Nephron (organoid): ENCODE measurements at regions not wholly inside any gene's neighbourhood (a gene's known extent, or its start where the extent isn't known, plus 50 kb on each side); places are given as distances from the start of the nearest gene placed in this dataset.
A peak's percentile ranks its signal among the peaks of the same experiment; 100 is the strongest.

Experiments used
- H3K27ac Mint-ChIP-seq, 3 experiments: 2 replicates each; pipeline ENCODE4 v1.8.0; 2020; ENCODE audit warnings: mixed read lengths in 3 of 3, mild to moderate bottlenecking in 2 of 3, moderate library complexity in 1 of 3
- H3K27me3 Mint-ChIP-seq: 2 replicates; pipeline ENCODE4 v1.8.0; 2021; ENCODE audit warnings: low read depth, mild to moderate bottlenecking, moderate library complexity, mixed read lengths
- H3K36me3 Mint-ChIP-seq: 2 replicates; pipeline ENCODE4 v1.8.0; 2020; ENCODE audit warnings: low read depth, mixed read lengths
- H3K4me1 Mint-ChIP-seq: 2 replicates; pipeline ENCODE4 v1.8.0; 2020; ENCODE audit warnings: mixed read lengths
- H3K4me3 Mint-ChIP-seq, 3 experiments: 2 replicates each; pipeline ENCODE4 v1.8.0; 2020; ENCODE audit warnings: mild to moderate bottlenecking in 3 of 3, mixed read lengths in 3 of 3, moderate library complexity in 2 of 3
- H3K9me3 Mint-ChIP-seq: 2 replicates; pipeline ENCODE4 v1.8.0; 2020; ENCODE audit warnings: mixed read lengths
- CTCF ChIP-seq, 3 experiments: fragments of 200-600 bp; sonication (generic); IDR thresholded peaks; one replicate each; pipeline ENCODE4 v1.5.0; 2021; ENCODE audit warnings: antibody characterized with exemption in 3 of 3; ENCODE audit not compliant: unreplicated experiment in 3 of 3

DNA sequence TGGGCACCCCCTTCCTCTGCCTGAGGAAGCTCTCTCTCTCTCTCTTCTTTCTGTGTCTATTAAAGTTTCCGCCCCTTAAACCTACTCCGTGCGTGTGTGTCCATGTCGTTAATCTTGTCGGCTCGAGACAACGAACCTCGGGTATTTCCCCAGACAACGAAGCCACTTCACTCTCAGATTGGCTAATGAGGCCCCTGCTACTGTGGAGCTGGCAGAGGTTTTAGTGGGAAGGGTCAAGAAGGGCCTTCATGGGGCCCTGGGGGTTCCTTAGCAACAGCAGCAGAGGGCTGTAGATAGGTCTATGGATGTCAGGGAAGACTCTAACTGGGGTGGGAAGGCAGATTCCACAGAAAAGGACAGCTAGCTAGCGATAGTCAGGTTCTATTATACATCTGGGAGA is 239.8 kb upstream of the RAB4A start:
- no peak for TF ChIP-seq CTCF (IDR thresholded peaks at IDR 0.05; ENCODE audit: unreplicated experiment in 3 of 3)
- Mint-ChIP-seq H3K36me3 (no peaks in the 10 kb centered on the region), H3K4me1 (peaks cover 72% of the 10 kb centered on the region), H3K27me3 (peaks cover 28% of the 10 kb centered on the region), H3K4me3 (peak overlapping the region in 2 of 3 experiments; percentile 38 to 53), H3K27ac (peak overlapping the region; percentile 90 to 93 (median 92)), H3K9me3 (no peaks in the 10 kb centered on the region)

DNA sequence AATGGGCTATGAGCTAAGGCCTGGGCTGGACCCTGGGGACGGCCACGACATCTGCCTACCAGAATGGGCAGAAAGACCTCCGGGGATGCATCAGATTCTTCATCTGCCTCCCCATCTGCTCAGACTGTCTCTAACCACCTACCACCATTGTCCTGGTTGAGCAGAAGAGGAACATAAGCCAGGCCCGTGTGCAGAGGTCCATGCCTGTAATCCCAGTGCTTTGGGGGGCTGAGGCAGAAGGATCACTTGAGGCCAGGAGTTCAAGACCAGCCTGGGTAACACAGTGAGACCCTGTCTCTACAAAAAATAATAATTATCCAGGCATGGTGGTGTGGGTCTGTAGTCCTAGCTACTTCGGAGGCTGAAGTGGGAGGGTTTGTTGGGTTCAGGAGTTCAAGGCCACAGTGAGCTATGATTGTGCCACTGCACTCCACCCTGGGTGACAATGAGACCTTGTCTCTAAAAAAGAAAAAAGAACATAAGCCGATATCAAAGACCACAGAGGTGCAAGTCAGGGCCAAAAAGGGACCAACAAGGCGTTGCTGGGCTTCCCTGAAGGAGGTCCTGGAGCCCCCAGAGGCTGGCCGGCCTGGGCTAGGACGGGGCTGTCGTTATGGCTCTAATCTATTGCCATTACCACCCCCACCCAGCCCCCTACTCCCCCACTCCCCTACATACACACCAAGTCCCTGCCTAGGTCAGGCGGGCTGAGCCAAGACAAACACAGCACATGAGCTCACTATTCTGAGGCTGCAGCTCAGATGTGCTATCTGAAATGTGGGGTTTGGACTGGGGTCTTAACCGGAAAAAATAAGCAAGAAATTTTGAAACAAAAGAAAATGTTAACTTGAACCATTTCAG is 239.2 kb upstream of the RAB4A start:
- Mint-ChIP-seq H3K27me3 (peaks cover 31% of the 10 kb centered on the region), H3K4me1 (peaks cover 67% of the 10 kb centered on the region)

GRCh38 chr1:229032375-229032774 is 238.5 kb upstream of the RAB4A start:
- Mint-ChIP-seq H3K36me3 (no peaks in the 10 kb centered on the region), H3K4me1 (peaks cover 63% of the 10 kb centered on the region), H3K4me3 (peak overlapping the region in 1 of 3 experiments; percentile 1), H3K27ac (peak overlapping the region; percentile 90 to 93 (median 92)), H3K9me3 (no peaks in the 10 kb centered on the region), H3K27me3 (peaks cover 28% of the 10 kb centered on the region)
- TF ChIP-seq CTCF (IDR thresholded peaks at IDR 0.05; ENCODE audit: unreplicated experiment in 3 of 3) = no peak

More for the DNA sequence above, 239.2 kb upstream of the RAB4A start:
- no peak overlapping the region for H3K4me3 Mint-ChIP-seq
- H3K27ac Mint-ChIP-seq = peak overlapping the region; percentile 90 to 93 (median 92)
- H3K9me3 Mint-ChIP-seq = no peaks in the 10 kb centered on the region
- no peak for TF ChIP-seq CTCF (IDR thresholded peaks at IDR 0.05; ENCODE audit: unreplicated experiment in 3 of 3)
- no peaks in the 10 kb centered on the region for H3K36me3 Mint-ChIP-seq

DNA sequence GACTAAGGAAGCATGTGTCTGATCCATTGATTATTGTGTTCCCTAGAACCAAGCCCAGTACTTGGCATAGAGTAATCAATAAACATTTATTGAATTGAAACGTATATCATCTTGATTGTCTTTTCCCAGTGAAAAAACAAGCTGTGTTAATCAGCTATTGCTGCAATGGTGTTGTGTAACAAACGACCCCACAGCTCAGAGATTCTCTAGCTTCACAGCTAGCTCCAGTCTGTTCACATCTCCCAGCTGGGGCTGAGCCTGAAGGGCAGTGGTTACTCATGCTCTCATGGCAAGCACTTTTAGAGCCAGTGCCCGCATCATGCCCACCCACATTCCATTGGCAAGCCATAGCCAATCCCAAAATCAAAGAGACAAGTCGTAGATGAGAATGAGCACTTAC is 237.4 kb upstream of the RAB4A start:
- Mint-ChIP-seq H3K4me3 (no peak overlapping the region), H3K27me3 (peaks cover 23% of the 10 kb centered on the region), H3K4me1 (peaks cover 57% of the 10 kb centered on the region), H3K9me3 (no peaks in the 10 kb centered on the region), H3K27ac (peak overlapping the region in 2 of 3 experiments; percentile 90 to 92), H3K36me3 (no peaks in the 10 kb centered on the region)
- TF ChIP-seq CTCF (IDR thresholded peaks at IDR 0.05; ENCODE audit: unreplicated experiment in 3 of 3) = no peak

GRCh38 chr1:229034342-229034741 is 236.6 kb upstream of the RAB4A start:
- Mint-ChIP-seq H3K4me3 (no peak overlapping the region), H3K27me3 (peaks cover 23% of the 10 kb centered on the region), H3K9me3 (peaks cover 5% of the 10 kb centered on the region), H3K36me3 (no peaks in the 10 kb centered on the region), H3K27ac (peak overlapping the region; percentile 82 to 90 (median 89)), H3K4me1 (peaks cover 56% of the 10 kb centered on the region)
- TF ChIP-seq CTCF (IDR thresholded peaks at IDR 0.05; ENCODE audit: unreplicated experiment in 3 of 3) = no peak
